Smooth muscle cell (in vitro differentiated cells): ENCODE measurements at regions not wholly inside any gene's neighbourhood (a gene's known extent, or its start where the extent isn't known, plus 50 kb on each side); places are given as distances from the start of the nearest gene placed in this dataset.

Experiments used
- DNase-seq: peaks from one replicate; lab custom pipeline; 2025; ENCODE audit not compliant: unreplicated experiment; lab: John Stamatoyannopoulos, UW
- H2AFZ ChIP-seq: fragments of 200-600 bp; sonication (generic); 2 replicates; pipeline ENCODE4 v1.6.0; 2016; ENCODE audit warnings: antibody characterized with exemption, low read depth, mild to moderate bottlenecking
- H3F3A ChIP-seq: fragments of 200-600 bp; sonication (generic); 2 replicates; pipeline ENCODE4 v1.6.0; 2017; ENCODE audit warnings: antibody characterized with exemption, low read depth
- H3K27ac ChIP-seq: fragments of 200-600 bp; sonication (generic); 2 replicates; pipeline ENCODE4 v1.5.1; 2016; ENCODE audit warnings: low read depth, mild to moderate bottlenecking
- H3K27me3 ChIP-seq: fragments of 200-600 bp; sonication (generic); 2 replicates; pipeline ENCODE4 v1.6.1; 2016; ENCODE audit warnings: low read depth, mild to moderate bottlenecking
- H3K36me3 ChIP-seq: fragments of 200-600 bp; sonication (generic); 2 replicates; pipeline ENCODE4 v1.5.1; 2016; ENCODE audit warnings: low read depth
- H3K4me1 ChIP-seq: fragments of 200-600 bp; sonication (generic); 2 replicates; pipeline ENCODE4 v1.5.1; 2016; ENCODE audit warnings: low read depth
- H3K4me2 ChIP-seq: fragments of 200-600 bp; sonication (generic); 2 replicates; pipeline ENCODE4 v1.6.0; 2016; ENCODE audit warnings: mild to moderate bottlenecking
- H3K4me3 ChIP-seq: fragments of 200-600 bp; sonication (generic); 2 replicates; pipeline ENCODE4 v1.5.1; 2016; ENCODE audit warnings: mild to moderate bottlenecking
- H3K79me2 ChIP-seq: fragments of 200-600 bp; sonication (generic); 2 replicates; pipeline ENCODE4 v1.6.0; 2016; ENCODE audit warnings: low read depth, mild to moderate bottlenecking
- H3K9ac ChIP-seq: fragments of 200-600 bp; sonication (generic); 2 replicates; pipeline ENCODE4 v1.6.0; 2016; ENCODE audit warnings: low read depth
- H3K9me3 ChIP-seq: fragments of 200-600 bp; sonication (generic); replicated peaks from 2 replicates; pipeline ENCODE4 v1.5.1; 2016; ENCODE audit warnings: low read depth
- H4K20me1 ChIP-seq: fragments of 200-600 bp; sonication (generic); 2 replicates; pipeline ENCODE4 v1.6.0; 2016; ENCODE audit warnings: low read depth
- CTCF ChIP-seq: fragments of 200-600 bp; sonication (generic); IDR thresholded peaks from 2 replicates; pipeline ENCODE4 v1.5.1; 2017; ENCODE audit warnings: borderline replicate concordance, mild to moderate bottlenecking, antibody characterized with exemption; ENCODE audit not compliant: insufficient read depth, poor library complexity, severe bottlenecking
- WGBS: methylation state at CpG from one replicate; pipeline ENCODE4 v1.1.7; 2016; ENCODE audit warnings: low lambda C conversion rate; 5-methylcytosine and 5-hydroxymethylcytosine counted together

DNA sequence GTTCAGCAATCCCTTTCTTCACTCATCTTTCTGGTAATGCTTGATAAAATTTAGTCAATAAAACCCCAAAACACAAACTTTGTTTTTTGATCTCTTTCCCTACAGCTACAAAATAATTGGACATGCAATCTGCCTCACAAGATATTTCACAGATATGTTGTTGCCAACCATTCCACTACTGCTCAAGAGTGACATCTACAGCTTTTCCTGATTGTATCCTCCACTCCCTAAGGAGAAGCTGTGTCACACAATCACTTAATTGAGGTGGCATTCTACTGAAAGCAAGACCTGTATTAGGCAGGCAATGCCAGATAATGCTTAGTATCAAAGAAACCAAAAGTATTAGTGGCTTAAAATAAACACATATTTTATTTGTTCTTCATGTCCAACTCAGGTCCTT lies 1646.2 kb upstream of the SPRY2 start:
- H3K27ac ChIP-seq, result no peak overlapping the region
- H4K20me1 ChIP-seq, result no peaks in the 10 kb centered on the region
- H3F3A ChIP-seq, result no peaks in the 10 kb centered on the region
- no peak for TF ChIP-seq CTCF
- H3K27me3 ChIP-seq, result no peaks in the 10 kb centered on the region
- no peak for DNase-seq
- no peaks in the 10 kb centered on the region for H3K79me2 ChIP-seq
- H2AFZ ChIP-seq, result no peak overlapping the region
- H3K4me2 ChIP-seq, result no peak overlapping the region
- H3K9me3 ChIP-seq, result no peaks in the 10 kb centered on the region
- H3K9ac ChIP-seq, result no peak overlapping the region
- H3K4me1 ChIP-seq, result no peaks in the 10 kb centered on the region
- H3K36me3 ChIP-seq, result no peaks in the 10 kb centered on the region
- no peak overlapping the region for H3K4me3 ChIP-seq

DNA sequence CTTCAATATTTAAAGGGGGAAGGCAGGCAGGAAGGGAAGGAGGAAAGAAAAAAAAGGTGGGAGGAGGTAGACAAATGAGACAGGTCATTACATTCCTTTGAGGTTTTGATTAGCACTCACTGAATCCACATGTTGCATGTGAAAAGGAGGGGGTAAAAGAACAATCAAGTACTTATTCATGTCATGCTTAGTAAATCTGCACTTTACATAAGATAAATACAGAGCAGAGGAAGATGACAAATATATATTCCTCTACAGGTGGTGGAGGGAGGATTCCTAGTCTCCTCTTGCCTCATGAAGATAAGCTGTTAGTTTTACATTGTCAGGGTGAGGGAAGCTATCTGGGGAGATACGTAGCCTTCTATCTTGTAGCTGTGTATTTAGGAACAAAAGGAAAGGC lies 1645.4 kb upstream of the SPRY2 start:
- DNase-seq, result no peak
- no peak overlapping the region for H3K4me3 ChIP-seq
- no peaks in the 10 kb centered on the region for H4K20me1 ChIP-seq
- no peak overlapping the region for H3K9ac ChIP-seq
- no peaks in the 10 kb centered on the region for H3K79me2 ChIP-seq
- H3K36me3 ChIP-seq, result no peaks in the 10 kb centered on the region
- no peak for TF ChIP-seq CTCF
- H3K4me2 ChIP-seq, result no peak overlapping the region
- H3K27me3 ChIP-seq, result no peaks in the 10 kb centered on the region
- no peaks in the 10 kb centered on the region for H3K4me1 ChIP-seq
- no peaks in the 10 kb centered on the region for H3K9me3 ChIP-seq
- WGBS, result 40% methylated on average over 1 of the region's 1 CpG
- no peaks in the 10 kb centered on the region for H3F3A ChIP-seq
- no peak overlapping the region for H2AFZ ChIP-seq
- H3K27ac ChIP-seq, result no peak overlapping the region

GRCh38 chr13:81957121-81957520 lies 1616.2 kb upstream of the SPRY2 start:
- Histone ChIP-seq H4K20me1 (no peaks in the 10 kb centered on the region), H3K79me2 (no peaks in the 10 kb centered on the region), H3K36me3 (no peaks in the 10 kb centered on the region), H3K4me3 (no peak overlapping the region), H3K4me1 (no peaks in the 10 kb centered on the region), H3K27me3 (no peaks in the 10 kb centered on the region), H3K27ac (no peak overlapping the region), H3K9ac (no peak overlapping the region), H3K4me2 (no peak overlapping the region), H2AFZ (no peak overlapping the region), H3K9me3 (no peaks in the 10 kb centered on the region), H3F3A (no peaks in the 10 kb centered on the region)
- DNase-seq, result no peak
- no peak for TF ChIP-seq CTCF

GRCh38 chr13:81929988-81930387 lies 1589.1 kb upstream of the SPRY2 start:
- H3K9me3 ChIP-seq, result no peaks in the 10 kb centered on the region
- no peak overlapping the region for H3K4me3 ChIP-seq
- no peak overlapping the region for H2AFZ ChIP-seq
- H4K20me1 ChIP-seq, result no peaks in the 10 kb centered on the region
- WGBS, result 33% methylated on average over 3 of the region's 3 CpGs
- no peak for DNase-seq
- no peak overlapping the region for H3K4me2 ChIP-seq
- H3F3A ChIP-seq, result no peaks in the 10 kb centered on the region
- H3K9ac ChIP-seq, result no peak overlapping the region
- TF ChIP-seq CTCF, result peak; percentile 39
- no peaks in the 10 kb centered on the region for H3K36me3 ChIP-seq
- no peaks in the 10 kb centered on the region for H3K79me2 ChIP-seq
- no peak overlapping the region for H3K27ac ChIP-seq
- no peaks in the 10 kb centered on the region for H3K27me3 ChIP-seq
- no peaks in the 10 kb centered on the region for H3K4me1 ChIP-seq
